Right lobe of liver (tissue), 4 donors: ENCODE measurements at regions not wholly inside any gene's neighbourhood (a gene's known extent, or its start where the extent isn't known, plus 50 kb on each side); places are given as distances from the start of the nearest gene placed in this dataset.

ENCODE experiments used
- POLR2A ChIP-seq: fragments of 450-650 bp; IDR thresholded peaks from one replicate; pipeline ENCODE4 v1.6.1; 2017; ENCODE audit warnings: antibody characterized with exemption, mild to moderate bottlenecking
- TF ChIP-seq, protein P1 (sequence below), 4 donors: fragments of 200-600 bp in 3 of 4; fragments of 450-650 bp in 1 of 4; IDR thresholded peaks; one replicate each; pipeline versions ENCODE4 v1.5.1 to v1.8.0; 2016 to 2022; ENCODE audit warnings: antibody characterized with exemption in 4 of 4, mild to moderate bottlenecking in 2 of 4
- donor health status: DM: no; HTN: no; CAD: no.
- donor health status: DM: no; HTN: no; CAD: no.
- donor health status: DM: no; HTN: yes; CAD: no.

DNA sequence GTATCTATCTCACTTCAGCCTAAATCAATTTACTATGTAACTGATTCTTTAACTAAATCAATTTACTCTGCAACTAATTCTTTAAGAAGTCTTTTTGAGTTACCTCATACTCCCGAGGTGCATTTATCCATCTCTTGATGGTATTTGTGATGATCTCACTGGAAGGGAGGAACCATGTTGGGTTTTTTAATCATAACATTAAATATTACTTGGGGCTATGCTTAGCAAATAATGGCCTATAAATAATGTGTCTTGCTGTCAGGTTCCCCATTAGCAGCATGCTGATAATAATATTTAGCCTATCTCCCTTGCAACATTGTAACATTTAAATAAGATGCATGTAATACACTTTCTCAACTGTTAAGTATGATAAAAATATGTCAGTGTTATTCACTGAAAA lies 411.3 kb downstream of the SLITRK1 start:
- TF ChIP-seq, protein P1, sequence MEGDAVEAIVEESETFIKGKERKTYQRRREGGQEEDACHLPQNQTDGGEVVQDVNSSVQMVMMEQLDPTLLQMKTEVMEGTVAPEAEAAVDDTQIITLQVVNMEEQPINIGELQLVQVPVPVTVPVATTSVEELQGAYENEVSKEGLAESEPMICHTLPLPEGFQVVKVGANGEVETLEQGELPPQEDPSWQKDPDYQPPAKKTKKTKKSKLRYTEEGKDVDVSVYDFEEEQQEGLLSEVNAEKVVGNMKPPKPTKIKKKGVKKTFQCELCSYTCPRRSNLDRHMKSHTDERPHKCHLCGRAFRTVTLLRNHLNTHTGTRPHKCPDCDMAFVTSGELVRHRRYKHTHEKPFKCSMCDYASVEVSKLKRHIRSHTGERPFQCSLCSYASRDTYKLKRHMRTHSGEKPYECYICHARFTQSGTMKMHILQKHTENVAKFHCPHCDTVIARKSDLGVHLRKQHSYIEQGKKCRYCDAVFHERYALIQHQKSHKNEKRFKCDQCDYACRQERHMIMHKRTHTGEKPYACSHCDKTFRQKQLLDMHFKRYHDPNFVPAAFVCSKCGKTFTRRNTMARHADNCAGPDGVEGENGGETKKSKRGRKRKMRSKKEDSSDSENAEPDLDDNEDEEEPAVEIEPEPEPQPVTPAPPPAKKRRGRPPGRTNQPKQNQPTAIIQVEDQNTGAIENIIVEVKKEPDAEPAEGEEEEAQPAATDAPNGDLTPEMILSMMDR (IDR thresholded peaks at IDR 0.05): no peak
- no peak for TF ChIP-seq POLR2A
